SK-N-SH (cell line): ENCODE measurements at regions not wholly inside any gene's neighbourhood (a gene's known extent, or its start where the extent isn't known, plus 50 kb on each side); places are given as distances from the start of the nearest gene placed in this dataset.

ENCODE experiments used
- CTCF ChIA-PET: fragments of 300-600, 350-600 bp; formaldehyde crosslinking; extraction: SDS; loops from one replicate; lab custom pipeline; 2021; lab: Yijun Ruan, JAX
- POLR2A ChIA-PET: fragments of 350-600 bp; sonication (Branson Sonifier 250); formaldehyde crosslinking; extraction: SDS; loops from one replicate; lab custom pipeline; 2020; ENCODE audit warnings: antibody characterized with exemption, inconsistent platforms; lab: Yijun Ruan, JAX
- DNase-seq: peaks from one replicate; pipeline ENCODE4 v3.0.0; 2012
- H2AFZ ChIP-seq: fragments of 200-600 bp; sonication (generic); 2 replicates; pipeline ENCODE4 v1.8.1; 2016; ENCODE audit warnings: antibody characterized with exemption, mild to moderate bottlenecking, low read depth
- H3F3A ChIP-seq: fragments of 200-600 bp; sonication (generic); replicated peaks from 2 replicates; pipeline ENCODE3; 2016; ENCODE audit warnings: antibody characterized with exemption, mild to moderate bottlenecking; ENCODE audit not compliant: insufficient read depth
- H3K27ac ChIP-seq, 2 experiments: fragments of 200-500 bp in 1 of 2; fragments of 200-600 bp in 1 of 2; sonication (Bioruptor generic) in 1 of 2; sonication (generic), shearing (Covaris generic) in 1 of 2; 2 replicates each; pipeline versions ENCODE4 v1.5.1 to v1.6.1; 2014 to 2016; ENCODE audit warnings: low read depth in 2 of 2, inconsistent platforms in 1 of 2, low read length in 1 of 2, mild to moderate bottlenecking in 1 of 2, mixed read lengths in 1 of 2
- H3K27me3 ChIP-seq: fragments of 200-600 bp; sonication (generic), shearing (Covaris generic); 2 replicates; pipeline ENCODE4 v1.6.1; 2016; ENCODE audit warnings: mixed run types; ENCODE audit not compliant: insufficient read depth
- H3K36me3 ChIP-seq, 2 experiments: fragments of 200-500 bp in 1 of 2; fragments of 200-600 bp in 1 of 2; sonication (Bioruptor generic) in 1 of 2; sonication (generic) in 1 of 2; replicated peaks in 1 of 2; 2 replicates each; pipeline versions ENCODE3 to v1.5.1; 2014 to 2016; ENCODE audit warnings: low read length in 1 of 2, mild to moderate bottlenecking in 1 of 2; ENCODE audit not compliant: insufficient read depth in 2 of 2, control insufficient read depth in 1 of 2
- H3K4me1 ChIP-seq, 2 experiments: fragments of 200-500 bp in 1 of 2; fragments of 200-600 bp in 1 of 2; sonication (Bioruptor generic) in 1 of 2; sonication (generic), shearing (Covaris generic) in 1 of 2; 2 replicates each; pipeline versions ENCODE4 v1.5.1 to v1.6.1; 2014 to 2016; ENCODE audit warnings: low read depth in 1 of 2, low read length in 1 of 2, mixed run types in 1 of 2; ENCODE audit not compliant: insufficient read depth in 2 of 2, control insufficient read depth in 1 of 2
- H3K4me2 ChIP-seq: fragments of 200-600 bp; sonication (generic), shearing (Covaris generic); 2 replicates; pipeline ENCODE4 v1.6.1; 2017; ENCODE audit warnings: mixed run types
- H3K4me3 ChIP-seq, 2 experiments: fragments of 200-500 bp in 1 of 2; fragments of 200-600 bp in 1 of 2; sonication (Bioruptor generic) in 1 of 2; sonication (generic), shearing (Covaris generic) in 1 of 2; 2 replicates each; pipeline versions ENCODE4 v1.5.1 to v1.8.1; 2014 to 2016; ENCODE audit warnings: low read depth in 2 of 2, inconsistent platforms in 1 of 2, low read length in 1 of 2, mild to moderate bottlenecking in 1 of 2, mixed read lengths in 1 of 2, moderate library complexity in 1 of 2
- H3K79me2 ChIP-seq: fragments of 200-600 bp; sonication (generic); 2 replicates; pipeline ENCODE4 v1.8.1; 2017; ENCODE audit warnings: mild to moderate bottlenecking; ENCODE audit not compliant: insufficient read depth
- H3K9ac ChIP-seq: fragments of 200-600 bp; sonication (generic); 2 replicates; pipeline ENCODE4 v1.6.1; 2017; ENCODE audit warnings: mixed run types
- H3K9me2 ChIP-seq: fragments of 200-600 bp; sonication (generic); 2 replicates; pipeline ENCODE4 v1.6.1; 2017; ENCODE audit warnings: mixed run types
- H3K9me3 ChIP-seq: fragments of 200-600 bp; sonication (generic); 2 replicates; pipeline ENCODE4 v1.6.1; 2017; ENCODE audit warnings: mixed run types, mild to moderate bottlenecking, moderate library complexity
- H4K20me1 ChIP-seq: fragments of 200-600 bp; sonication (generic); 2 replicates; pipeline ENCODE4 v1.6.1; 2017; ENCODE audit warnings: mild to moderate bottlenecking, mixed run types; ENCODE audit not compliant: insufficient read depth
- ELF1 ChIP-seq: IDR thresholded peaks from 2 replicates; pipeline ENCODE4 v1.4.0; 2012
- EP300 ChIP-seq, 2 experiments: IDR thresholded peaks; 2 replicates each; pipeline versions ENCODE4 v1.4.0 to v1.6.1; 2012; ENCODE audit warnings: borderline replicate concordance in 1 of 2, low read depth in 1 of 2, low read length in 1 of 2
- EZH2phosphoT487 ChIP-seq: fragments of 200-600 bp; sonication (generic); IDR thresholded peaks from 2 replicates; pipeline ENCODE4 v1.6.1; 2017; ENCODE audit warnings: low read depth, mixed run types, mild to moderate bottlenecking, antibody characterized with exemption, moderate library complexity, borderline replicate concordance
- FOSL2 ChIP-seq: IDR thresholded peaks from 2 replicates; pipeline ENCODE4 v1.4.0; 2012; ENCODE audit warnings: low read depth, mild to moderate bottlenecking, moderate library complexity, borderline replicate concordance
- FOXJ3 ChIP-seq: sonication (generic); formaldehyde crosslinking; IDR thresholded peaks from 2 replicates; pipeline ENCODE4 v1.5.1; 2020; ENCODE audit warnings: mild to moderate bottlenecking, missing genetic modification reagents
- FOXM1 ChIP-seq: IDR thresholded peaks from 2 replicates; pipeline ENCODE4 v1.4.0; 2012; ENCODE audit warnings: low read depth, mild to moderate bottlenecking
- IRF3 ChIP-seq: fragments of 150-350 bp; IDR thresholded peaks from 2 replicates; pipeline ENCODE4 v1.6.1; 2016; ENCODE audit warnings: mild to moderate bottlenecking, low read depth, low read length
- JUND ChIP-seq: IDR thresholded peaks from 2 replicates; pipeline ENCODE4 v1.4.0; 2012
- MAX ChIP-seq: IDR thresholded peaks from 2 replicates; pipeline ENCODE4 v1.4.0; 2012; ENCODE audit warnings: low read depth
- MXI1 ChIP-seq: IDR thresholded peaks from 2 replicates; pipeline ENCODE4 v1.6.1; 2012; ENCODE audit warnings: mild to moderate bottlenecking, low read depth, low read length, improper control_type of control experiment
- NFIC ChIP-seq: IDR thresholded peaks from 2 replicates; pipeline ENCODE4 v1.4.0; 2012; ENCODE audit warnings: borderline replicate concordance
- RAD21 ChIP-seq: IDR thresholded peaks from 2 replicates; pipeline ENCODE4 v1.6.1; 2012; ENCODE audit warnings: mild to moderate bottlenecking, low read length
- REST ChIP-seq: IDR thresholded peaks from 2 replicates; pipeline ENCODE4 v1.6.1; 2012; ENCODE audit warnings: mild to moderate bottlenecking, low read depth, low read length, moderate library complexity
- RXRA ChIP-seq: IDR thresholded peaks from 2 replicates; pipeline ENCODE4 v1.4.0; 2012; ENCODE audit warnings: low read depth, mild to moderate bottlenecking, borderline replicate concordance
- TAF1 ChIP-seq: IDR thresholded peaks from 2 replicates; pipeline ENCODE4 v1.6.1; 2012; ENCODE audit warnings: low read depth, mild to moderate bottlenecking, low read length, moderate library complexity, borderline replicate concordance
- TCF12 ChIP-seq: IDR thresholded peaks from 2 replicates; pipeline ENCODE4 v1.4.0; 2012
- TEAD4 ChIP-seq: IDR thresholded peaks from 2 replicates; pipeline ENCODE4 v1.4.0; 2012; ENCODE audit warnings: mild to moderate bottlenecking, borderline replicate concordance; ENCODE audit not compliant: insufficient read depth
- YY1 ChIP-seq: IDR thresholded peaks from 2 replicates; pipeline ENCODE4 v1.4.0; 2012; ENCODE audit warnings: low read depth, mild to moderate bottlenecking
- WGBS: methylation state at CpG from one replicate; pipeline ENCODE4 v1.1.6; 2017; ENCODE audit warnings: low lambda C conversion rate; 5-methylcytosine and 5-hydroxymethylcytosine counted together
- TF ChIP-seq, protein P1 (sequence below): IDR thresholded peaks from 2 replicates; pipeline ENCODE4; 2012

GRCh38 chrX:45300638-45301037, 100.0 kb upstream of the DIPK2B start:
- H3K9ac ChIP-seq: no peak overlapping the region
- no peaks in the 10 kb centered on the region for H4K20me1 ChIP-seq
- WGBS: 46% methylated on average over 2 of the region's 2 CpGs
- H3K4me3 ChIP-seq: no peak overlapping the region
- H3K27ac ChIP-seq: no peak overlapping the region
- H3K4me1 ChIP-seq: no peaks in the 10 kb centered on the region; a peak in 1 of 4 replicates
- TF ChIP-seq FOXJ3 (no peak), TAF1 (no peak), EZH2phosphoT487 (no peak), ELF1 (no peak), REST (no peak), MAX (no peak), YY1 (no peak), FOXM1 (no peak), RAD21 (no peak)
- TF ChIP-seq, all 33 proteins: peak for 0
- no peaks in the 10 kb centered on the region; the same call in 1 of the 2 replicates for H3K27me3 ChIP-seq
- CTCF ChIA-PET: no interaction called here
- H3F3A ChIP-seq: peaks cover 1% of the 10 kb centered on the region
- H3K9me3 ChIP-seq: no peaks in the 10 kb centered on the region
- H3K79me2 ChIP-seq: no peaks in the 10 kb centered on the region
- H2AFZ ChIP-seq: no peak overlapping the region
- no peak for DNase-seq
- H3K9me2 ChIP-seq: no peaks in the 10 kb centered on the region
- H3K36me3 ChIP-seq: no peaks in the 10 kb centered on the region
- H3K4me2 ChIP-seq: no peak overlapping the region
- POLR2A ChIA-PET: no interaction called here

GRCh38 chrX:45295259-45295986, 94.7 kb upstream of the DIPK2B start:
- CTCF ChIA-PET: no interaction called here
- Histone ChIP-seq H3K4me2 (no peak overlapping the region), H2AFZ (no peak overlapping the region)

More at GRCh38 chrX:45295259-45295986, 94.7 kb upstream of the DIPK2B start:
- Histone ChIP-seq H3K27ac (peak overlapping the region; percentile 20 to 50; a peak in 2 of 4 replicates), H3K4me3 (no peak overlapping the region), H3K9me2 (no peaks in the 10 kb centered on the region), H3K9me3 (no peaks in the 10 kb centered on the region), H3K36me3 (no peaks in the 10 kb centered on the region), H4K20me1 (no peaks in the 10 kb centered on the region), H3K4me1 (no peaks in the 10 kb centered on the region; a peak in 1 of 4 replicates), H3K27me3 (peaks cover 5% of the 10 kb centered on the region; the same call in 1 of the 2 replicates), H3K79me2 (no peaks in the 10 kb centered on the region), H3K9ac (no peak overlapping the region), H3F3A (peaks cover 5% of the 10 kb centered on the region)
- no peak for DNase-seq
- 8% methylated on average over 3 of the region's 3 CpGs for WGBS
- TF ChIP-seq FOSL2 (peak; percentile 13; the same call in 1 of the 2 replicates), TEAD4 (peak; percentile 62; the same call in 1 of the 2 replicates), EP300 (IDR thresholded peaks at IDR 0.05; ENCODE audit: borderline replicate concordance in 1 of 2, low read depth in 1 of 2, low read length in 1 of 2) (peak; percentile 40 to 78; a peak in 2 of 4 replicates), NFIC (peak; percentile 90), FOXJ3 (no peak), TCF12 (peak; percentile 71), IRF3 (no peak), TAF1 (no peak), MXI1 (no peak), RXRA (peak; percentile 93), JUND (peak; percentile 47)
- TF ChIP-seq, protein P1, sequence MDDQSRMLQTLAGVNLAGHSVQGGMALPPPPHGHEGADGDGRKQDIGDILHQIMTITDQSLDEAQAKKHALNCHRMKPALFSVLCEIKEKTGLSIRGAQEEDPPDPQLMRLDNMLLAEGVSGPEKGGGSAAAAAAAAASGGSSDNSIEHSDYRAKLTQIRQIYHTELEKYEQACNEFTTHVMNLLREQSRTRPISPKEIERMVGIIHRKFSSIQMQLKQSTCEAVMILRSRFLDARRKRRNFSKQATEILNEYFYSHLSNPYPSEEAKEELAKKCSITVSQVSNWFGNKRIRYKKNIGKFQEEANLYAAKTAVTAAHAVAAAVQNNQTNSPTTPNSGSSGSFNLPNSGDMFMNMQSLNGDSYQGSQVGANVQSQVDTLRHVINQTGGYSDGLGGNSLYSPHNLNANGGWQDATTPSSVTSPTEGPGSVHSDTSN: peak; percentile 86
- POLR2A ChIA-PET: no interaction called here
